ENCODE measurements at regions not wholly inside any gene's neighbourhood (a gene's known extent, or its start where the extent isn't known, plus 50 kb on each side); places are given as distances from the start of the nearest gene placed in this dataset.

DNA sequence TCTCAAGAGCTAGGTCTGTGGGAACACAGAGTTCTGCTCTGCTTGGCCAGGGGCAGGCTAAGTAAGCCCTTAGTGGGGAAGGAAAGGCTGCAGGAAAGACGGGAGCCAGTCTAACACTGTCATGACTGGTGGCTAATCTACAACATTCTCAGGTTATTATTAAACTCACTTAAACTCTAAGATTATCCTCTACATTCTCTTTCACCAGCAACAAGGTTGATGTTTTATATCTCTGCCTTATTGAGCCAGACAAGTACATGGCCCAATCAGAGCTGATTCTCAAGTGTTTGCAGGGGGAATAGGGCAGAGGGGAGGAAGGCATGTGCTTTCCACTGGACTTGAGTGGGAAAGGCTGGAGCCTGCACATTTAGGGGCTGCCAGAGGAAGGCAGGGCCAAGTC is 50.9 kb upstream of the FAM241A start:
- no peak for DNase-seq (ENCODE audit: low read depth in 2 of 3, low spot score in 2 of 3)

Data from activated CD8-positive, alpha-beta memory T cell treated with anti-CD3 and anti-CD28 coated beads for 48 hours (primary cell).